Right lobe of liver (tissue), 6 donors: ENCODE measurements at regions not wholly inside any gene's neighbourhood (a gene's known extent, or its start where the extent isn't known, plus 50 kb on each side); places are given as distances from the start of the nearest gene placed in this dataset.

Experiments used
- ATAC-seq, 4 donors: fragments of 200-7000 bp; cut with Tn5 transposase; one replicate each; pipeline ENCODE4 v1.9.1; 2020; ENCODE audit warnings: mild to moderate bottlenecking in 4 of 4, moderate library complexity in 4 of 4
- DNase-seq, 3 donors: peaks; one replicate each; pipeline ENCODE4 v3.0.0-alpha.2; 2020
- H3K27ac ChIP-seq, 3 donors: fragments of 200-600 bp; one replicate each; pipeline ENCODE4 v1.8.0; 2022
- H3K27me3 ChIP-seq, 2 donors: fragments of 200-600 bp; one replicate each; pipeline ENCODE4 v1.8.0; 2022
- H3K36me3 ChIP-seq, 4 donors: fragments of 200-600 bp; sonication (generic) in 1 of 4; one replicate each; pipeline versions ENCODE4 v1.5.1 to v1.8.0; 2017 to 2022; ENCODE audit warnings: control low read depth in 1 of 4
- H3K4me1 ChIP-seq, 4 donors: fragments of 200-600 bp; sonication (generic) in 1 of 4; one replicate each; pipeline versions ENCODE4 v1.5.1 to v1.8.0; 2017 to 2022; ENCODE audit warnings: control low read depth in 1 of 4
- H3K4me3 ChIP-seq, 3 donors: fragments of 200-600 bp; one replicate each; pipeline ENCODE4 v1.8.0; 2022
- H3K9me3 ChIP-seq, 4 donors: fragments of 200-600 bp; sonication (generic) in 1 of 4; one replicate each; pipeline versions ENCODE4 v1.5.1 to v1.8.0; 2017 to 2022; ENCODE audit warnings: control low read depth in 1 of 4
- POLR2A ChIP-seq: fragments of 450-650 bp; IDR thresholded peaks from one replicate; pipeline ENCODE4 v1.6.1; 2017; ENCODE audit warnings: antibody characterized with exemption, mild to moderate bottlenecking
- WGBS: methylation state at CpG from one replicate; pipeline ENCODE4 v1.1.6; 2018; ENCODE audit warnings: low coverage, low lambda C conversion rate; ENCODE audit not compliant: insufficient coverage; ENCODE audit errors: missing lambda C conversion rate; 5-methylcytosine and 5-hydroxymethylcytosine counted together
- intact Hi-C, 2 donors: fragments of 100-400 bp; cut with DNase I; formaldehyde crosslinking; loops; one replicate each; pipeline versions ENCODE4 v1.11.2 to v1.14.1; 2022
- TF ChIP-seq, protein P1 (sequence below), 4 donors: fragments of 200-600 bp in 3 of 4; fragments of 450-650 bp in 1 of 4; IDR thresholded peaks; one replicate each; pipeline versions ENCODE4 v1.5.1 to v1.8.0; 2016 to 2022; ENCODE audit warnings: antibody characterized with exemption in 4 of 4, mild to moderate bottlenecking in 2 of 4
- donor health status: DM: no; HTN: yes; CAD: no.
- donor health status: DM: no; HTN: no; CAD: no.
- donor health status: DM: no; HTN: no; CAD: no.
- donor health status: DM: no; HTN: yes; CAD: no.
- donor health status: DM: no; HTN: yes; CAD: no.

DNA sequence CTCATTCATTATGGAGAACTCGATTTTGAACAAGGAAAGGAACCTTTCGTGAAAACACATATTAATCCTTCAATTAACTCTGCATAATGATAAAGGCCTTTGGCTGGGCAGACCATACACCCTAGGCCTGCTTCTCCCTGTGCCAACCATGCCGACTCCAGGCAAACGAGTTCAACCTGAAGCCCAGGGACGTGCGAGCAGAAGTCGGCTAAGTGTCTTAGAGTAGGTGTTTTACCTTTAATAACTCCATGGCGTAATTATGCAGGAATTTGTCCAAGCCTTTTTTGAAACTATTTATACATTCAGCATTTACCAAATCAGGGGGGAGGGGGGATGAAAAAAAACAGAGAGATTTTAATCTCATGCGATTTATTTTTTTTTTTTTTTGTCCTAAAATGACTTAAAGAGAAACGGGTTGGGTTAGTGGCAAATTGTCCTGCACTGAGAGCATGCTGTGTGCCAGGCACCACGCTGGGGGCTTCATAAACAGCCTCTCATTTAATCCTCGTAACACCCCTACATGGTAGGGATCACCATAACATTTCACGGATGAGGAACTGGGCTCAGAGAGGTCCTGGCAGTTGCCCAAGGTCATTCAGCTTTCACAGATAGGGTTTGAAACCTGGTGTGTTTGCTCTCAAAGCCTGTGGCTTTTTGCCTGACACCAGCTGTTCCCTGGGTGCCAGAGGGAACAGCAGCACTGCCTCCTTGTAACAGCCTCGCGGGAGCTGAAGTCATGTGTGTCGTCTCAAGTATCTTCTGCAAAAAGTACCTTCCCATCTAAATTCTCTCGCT lies 423.9 kb downstream of the MN1 start:
- no peak for TF ChIP-seq POLR2A
- TF ChIP-seq, protein P1, sequence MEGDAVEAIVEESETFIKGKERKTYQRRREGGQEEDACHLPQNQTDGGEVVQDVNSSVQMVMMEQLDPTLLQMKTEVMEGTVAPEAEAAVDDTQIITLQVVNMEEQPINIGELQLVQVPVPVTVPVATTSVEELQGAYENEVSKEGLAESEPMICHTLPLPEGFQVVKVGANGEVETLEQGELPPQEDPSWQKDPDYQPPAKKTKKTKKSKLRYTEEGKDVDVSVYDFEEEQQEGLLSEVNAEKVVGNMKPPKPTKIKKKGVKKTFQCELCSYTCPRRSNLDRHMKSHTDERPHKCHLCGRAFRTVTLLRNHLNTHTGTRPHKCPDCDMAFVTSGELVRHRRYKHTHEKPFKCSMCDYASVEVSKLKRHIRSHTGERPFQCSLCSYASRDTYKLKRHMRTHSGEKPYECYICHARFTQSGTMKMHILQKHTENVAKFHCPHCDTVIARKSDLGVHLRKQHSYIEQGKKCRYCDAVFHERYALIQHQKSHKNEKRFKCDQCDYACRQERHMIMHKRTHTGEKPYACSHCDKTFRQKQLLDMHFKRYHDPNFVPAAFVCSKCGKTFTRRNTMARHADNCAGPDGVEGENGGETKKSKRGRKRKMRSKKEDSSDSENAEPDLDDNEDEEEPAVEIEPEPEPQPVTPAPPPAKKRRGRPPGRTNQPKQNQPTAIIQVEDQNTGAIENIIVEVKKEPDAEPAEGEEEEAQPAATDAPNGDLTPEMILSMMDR (IDR thresholded peaks at IDR 0.05) = no peak
- Histone ChIP-seq H3K27me3 (no peaks in the 10 kb centered on the region), H3K36me3 (no peaks in the 10 kb centered on the region), H3K9me3 (no peaks in the 10 kb centered on the region), H3K27ac (no peak overlapping the region), H3K4me3 (no peak overlapping the region), H3K4me1 (no peaks in the 10 kb centered on the region)
- WGBS = 52% methylated on average over 17 of the region's 17 CpGs
- intact Hi-C loops = no loop called here
- ATAC-seq (peak; percentile 43 to 84 (median 65)), DNase-seq (peak in 2 of 3 donors; percentile 50 to 62)

DNA sequence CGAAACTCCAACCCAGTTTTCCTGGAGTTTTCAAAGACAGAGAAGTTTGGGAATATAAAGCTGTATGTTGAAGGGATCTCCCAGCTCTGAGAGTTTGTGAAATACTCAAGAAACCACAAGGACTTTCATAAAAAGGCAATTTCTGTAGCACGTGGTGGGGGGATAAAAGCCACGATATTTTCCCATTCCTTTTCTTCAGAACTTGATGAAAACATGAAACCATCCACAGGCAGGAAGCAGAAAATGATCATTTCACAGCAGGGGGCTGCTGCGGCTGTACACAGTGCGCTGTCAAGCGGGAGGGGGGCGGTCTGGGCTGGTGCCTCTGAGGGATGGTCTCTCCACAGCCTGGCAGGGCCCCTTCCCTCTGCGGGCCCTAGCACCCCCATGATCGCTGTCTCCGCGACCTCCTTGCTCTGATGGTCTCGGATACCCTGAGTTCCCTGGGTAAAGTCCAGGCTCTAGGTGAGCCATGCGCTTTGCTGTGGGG lies 423.2 kb downstream of the MN1 start:
- Histone ChIP-seq H3K4me3 (no peak overlapping the region), H3K4me1 (no peaks in the 10 kb centered on the region), H3K36me3 (no peaks in the 10 kb centered on the region), H3K9me3 (no peaks in the 10 kb centered on the region), H3K27ac (no peak overlapping the region), H3K27me3 (no peaks in the 10 kb centered on the region)
- 38% methylated on average over 3 of the region's 13 CpGs for WGBS
- DNase-seq (no peak), ATAC-seq (peak in 1 of 4 donors; percentile 16)
- TF ChIP-seq, protein P1 (IDR thresholded peaks at IDR 0.05) = no peak
- TF ChIP-seq POLR2A = no peak
- intact Hi-C loops = no loop called here

DNA sequence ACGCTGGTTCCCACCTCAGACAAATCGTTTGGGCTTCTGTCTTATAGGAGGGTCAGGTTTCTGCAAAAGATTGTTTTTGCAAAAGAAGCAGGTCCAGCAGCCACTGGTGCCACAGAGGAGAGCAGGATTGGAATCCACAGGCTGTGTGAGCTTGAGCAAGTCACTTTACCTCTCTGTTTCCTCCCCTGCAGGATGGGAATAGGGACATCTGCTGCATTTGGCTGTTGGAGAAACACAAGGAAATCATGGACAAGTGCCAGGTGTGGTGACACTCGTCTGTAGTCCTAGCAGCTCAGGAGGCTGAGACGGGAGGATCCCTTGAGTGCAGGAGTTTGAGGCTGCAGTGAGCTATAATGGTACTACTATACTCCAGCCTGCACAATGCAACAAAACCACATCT lies 422.6 kb downstream of the MN1 start:
- Histone ChIP-seq H3K4me1 (no peaks in the 10 kb centered on the region), H3K4me3 (no peak overlapping the region), H3K36me3 (no peaks in the 10 kb centered on the region), H3K9me3 (no peaks in the 10 kb centered on the region), H3K27me3 (no peaks in the 10 kb centered on the region), H3K27ac (no peak overlapping the region)
- 0% methylated on average over 1 of the region's 4 CpGs for WGBS
- no peak for TF ChIP-seq POLR2A
- ATAC-seq (no peak), DNase-seq (no peak)
- intact Hi-C loops = no loop called here

DNA sequence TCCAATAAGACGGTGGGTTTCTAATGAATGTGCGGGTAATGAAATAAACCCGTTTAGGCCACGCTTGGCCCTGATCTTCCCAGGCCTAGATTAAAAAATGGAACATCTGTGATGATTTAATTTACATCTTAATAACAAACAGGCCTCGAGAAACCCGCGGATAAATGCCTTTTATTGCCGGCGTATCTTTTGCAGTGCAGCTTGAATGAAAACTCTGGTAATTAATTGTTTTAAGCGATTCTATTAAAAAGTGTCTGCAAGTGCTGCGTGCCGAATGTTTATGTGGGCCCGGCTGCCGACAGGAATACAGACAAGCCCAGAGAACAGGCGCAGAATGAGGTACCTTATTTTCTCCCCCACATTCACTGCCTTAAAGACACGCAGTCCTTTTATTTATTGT lies 420.7 kb downstream of the MN1 start:
- no peaks in the 10 kb centered on the region for H3K36me3 ChIP-seq
- H3K27me3 ChIP-seq = no peaks in the 10 kb centered on the region
- 83% methylated on average over 16 of the region's 16 CpGs for WGBS
- intact Hi-C loops = no loop called here
- DNase-seq (no peak), ATAC-seq (no peak)
- H3K4me1 ChIP-seq = no peaks in the 10 kb centered on the region
- TF ChIP-seq POLR2A = no peak
- TF ChIP-seq, protein P1 (IDR thresholded peaks at IDR 0.05) = no peak
- H3K27ac ChIP-seq = no peak overlapping the region
- H3K9me3 ChIP-seq = no peaks in the 10 kb centered on the region
- no peak overlapping the region for H3K4me3 ChIP-seq

DNA sequence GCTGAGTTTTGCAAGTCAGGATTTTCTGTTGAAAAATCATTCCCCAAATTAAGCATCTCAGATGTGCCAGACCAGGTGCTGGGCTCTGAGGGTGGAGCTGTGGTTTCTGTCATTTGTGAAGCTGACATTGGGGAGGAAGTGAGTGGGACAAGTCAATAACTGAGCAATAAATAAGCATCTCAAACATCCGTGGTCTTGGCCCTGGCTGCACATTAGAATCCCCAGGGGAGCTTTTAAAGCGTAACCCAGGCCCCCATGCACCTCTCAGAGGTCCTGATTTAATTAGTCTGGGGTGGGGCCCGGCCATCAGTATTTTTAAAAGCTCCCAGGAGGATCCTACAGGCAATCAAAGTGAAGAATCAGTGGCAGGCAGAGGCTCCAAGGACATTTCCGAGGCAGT lies 420.0 kb downstream of the MN1 start:
- ATAC-seq (no peak), DNase-seq (no peak)
- H3K4me3 ChIP-seq = no peak overlapping the region
- H3K27me3 ChIP-seq = no peaks in the 10 kb centered on the region
- no peak for TF ChIP-seq POLR2A
- TF ChIP-seq, protein P1 (IDR thresholded peaks at IDR 0.05) = no peak
- H3K27ac ChIP-seq = no peak overlapping the region
- intact Hi-C loops = no loop called here
- no peaks in the 10 kb centered on the region for H3K36me3 ChIP-seq
- H3K9me3 ChIP-seq = no peaks in the 10 kb centered on the region
- WGBS = 29% methylated on average over 4 of the region's 4 CpGs
- H3K4me1 ChIP-seq = no peaks in the 10 kb centered on the region
